Left lung (tissue), 4 donors: ENCODE measurements at regions not wholly inside any gene's neighbourhood (a gene's known extent, or its start where the extent isn't known, plus 50 kb on each side); places are given as distances from the start of the nearest gene placed in this dataset.
A peak's percentile ranks its signal among the peaks of the same experiment; 100 is the strongest.

Source experiments
- ATAC-seq: fragments of 200-7000 bp; cut with Tn5 transposase; one replicate; pipeline ENCODE4 v1.9.1; 2020; ENCODE audit warnings: moderate library complexity
- DNase-seq, 4 donors: peaks; one replicate each; pipeline ENCODE4 v3.0.0-alpha.2; 2013 to 2020
- H3K27ac ChIP-seq, 2 donors: fragments of 200-600 bp; sonication (generic) in 1 of 2; one replicate each; pipeline versions ENCODE4 v1.5.0 to v1.8.0; 2020 to 2021
- H3K27me3 ChIP-seq, 2 donors: fragments of 200-600 bp; sonication (generic) in 1 of 2; one replicate each; pipeline versions ENCODE4 v1.5.0 to v1.8.0; 2020 to 2021
- H3K36me3 ChIP-seq, 2 donors: fragments of 200-600 bp; sonication (generic) in 1 of 2; one replicate each; pipeline versions ENCODE4 v1.5.0 to v1.8.0; 2020 to 2021
- H3K4me1 ChIP-seq, 2 donors: fragments of 200-600 bp; one replicate each; pipeline ENCODE4 v1.8.0; 2021
- H3K4me3 ChIP-seq, 2 donors: fragments of 200-600 bp; sonication (generic) in 1 of 2; one replicate each; pipeline versions ENCODE4 v1.5.0 to v1.8.0; 2020 to 2021; ENCODE audit warnings: mild to moderate bottlenecking in 1 of 2
- H3K9me3 ChIP-seq, 2 donors: fragments of 200-600 bp; sonication (generic) in 1 of 2; one replicate each; pipeline versions ENCODE4 v1.5.0 to v1.8.0; 2020 to 2021
- intact Hi-C, 2 donors: fragments of 100-400 bp; cut with DNase I; formaldehyde crosslinking; loops; one replicate each; pipeline versions ENCODE4 v1.11.2 to v1.14.2; 2022
- TF ChIP-seq, protein P1 (sequence below), 2 donors: fragments of 200-600 bp; sonication (generic) in 1 of 2; IDR thresholded peaks; one replicate each; pipeline versions ENCODE4 v1.5.0 to v1.8.0; 2021; ENCODE audit warnings: antibody characterized with exemption in 2 of 2
- donor health status: DM: no; HTN: yes; CAD: no.
- donor health status: DM: no; HTN: no; CAD: no.

- intact Hi-C loops, result no loop called here
- H3K27me3 ChIP-seq, result peaks cover 0 to 16% of the 10 kb centered on the region in 2 donors
- ATAC-seq, result peak; percentile 57
- DNase-seq, result no peak
- no peaks in the 10 kb centered on the region for H3K9me3 ChIP-seq
- no peak overlapping the region for H3K4me3 ChIP-seq
- no peak overlapping the region for H3K27ac ChIP-seq
- H3K4me1 ChIP-seq, result no peaks in the 10 kb centered on the region
- TF ChIP-seq, protein P1, sequence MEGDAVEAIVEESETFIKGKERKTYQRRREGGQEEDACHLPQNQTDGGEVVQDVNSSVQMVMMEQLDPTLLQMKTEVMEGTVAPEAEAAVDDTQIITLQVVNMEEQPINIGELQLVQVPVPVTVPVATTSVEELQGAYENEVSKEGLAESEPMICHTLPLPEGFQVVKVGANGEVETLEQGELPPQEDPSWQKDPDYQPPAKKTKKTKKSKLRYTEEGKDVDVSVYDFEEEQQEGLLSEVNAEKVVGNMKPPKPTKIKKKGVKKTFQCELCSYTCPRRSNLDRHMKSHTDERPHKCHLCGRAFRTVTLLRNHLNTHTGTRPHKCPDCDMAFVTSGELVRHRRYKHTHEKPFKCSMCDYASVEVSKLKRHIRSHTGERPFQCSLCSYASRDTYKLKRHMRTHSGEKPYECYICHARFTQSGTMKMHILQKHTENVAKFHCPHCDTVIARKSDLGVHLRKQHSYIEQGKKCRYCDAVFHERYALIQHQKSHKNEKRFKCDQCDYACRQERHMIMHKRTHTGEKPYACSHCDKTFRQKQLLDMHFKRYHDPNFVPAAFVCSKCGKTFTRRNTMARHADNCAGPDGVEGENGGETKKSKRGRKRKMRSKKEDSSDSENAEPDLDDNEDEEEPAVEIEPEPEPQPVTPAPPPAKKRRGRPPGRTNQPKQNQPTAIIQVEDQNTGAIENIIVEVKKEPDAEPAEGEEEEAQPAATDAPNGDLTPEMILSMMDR (IDR thresholded peaks at IDR 0.05), result no peak
- H3K36me3 ChIP-seq, result no peaks in the 10 kb centered on the region
These were observed 233.6 kb downstream of the STIM2 start for GRCh38 chr4:27094224-27094623.

- H3K36me3 ChIP-seq, result no peaks in the 10 kb centered on the region
- no peak overlapping the region for H3K4me3 ChIP-seq
- TF ChIP-seq, protein P1 (IDR thresholded peaks at IDR 0.05), result no peak
- intact Hi-C loops, result no loop called here
- ATAC-seq, result peak; percentile 90
- H3K27ac ChIP-seq, result no peak overlapping the region
- no peaks in the 10 kb centered on the region for H3K9me3 ChIP-seq
- H3K27me3 ChIP-seq, result peaks cover 0 to 16% of the 10 kb centered on the region in 2 donors
- no peaks in the 10 kb centered on the region for H3K4me1 ChIP-seq
- DNase-seq, result peak in 2 of 4 donors; percentile 38 to 49
These were observed 234.1 kb downstream of the STIM2 start for GRCh38 chr4:27094783-27095182.

DNA sequence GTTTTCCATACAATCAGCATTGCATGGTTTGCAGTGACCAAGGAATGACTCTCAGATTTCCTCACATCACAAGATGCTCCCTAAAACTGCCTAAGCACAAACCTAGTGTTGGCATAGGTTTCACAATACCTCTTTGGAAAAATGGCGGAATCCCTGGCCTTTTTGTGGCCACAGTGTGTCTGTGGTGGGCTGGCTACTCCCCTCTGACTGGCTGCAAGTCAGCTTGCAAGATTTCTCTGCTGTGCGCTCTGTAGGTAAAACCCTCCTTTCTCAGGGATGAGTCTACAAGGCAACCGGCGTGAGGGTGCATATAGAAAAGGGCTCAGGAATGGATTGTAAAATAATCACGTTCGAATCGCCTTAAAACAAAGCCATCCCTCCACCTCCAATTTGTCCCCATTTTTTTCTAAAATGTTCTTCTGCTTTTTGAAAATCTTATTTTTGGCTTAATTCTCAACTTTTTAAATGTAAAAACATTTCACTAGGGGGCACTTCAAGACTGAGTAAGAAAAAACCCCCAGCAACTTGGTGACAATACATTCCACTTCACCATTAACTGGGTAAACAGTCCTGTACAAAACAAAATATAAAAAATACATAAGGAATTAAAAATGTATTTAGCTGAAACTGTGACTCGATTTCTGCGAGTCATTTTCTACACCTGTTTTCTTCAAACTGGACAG lies 235.6 kb downstream of the STIM2 start:
- no peak for DNase-seq
- intact Hi-C loops, result no loop called here
- Histone ChIP-seq H3K4me1 (no peaks in the 10 kb centered on the region), H3K27me3 (peaks cover 0 to 6% of the 10 kb centered on the region in 2 donors), H3K9me3 (no peaks in the 10 kb centered on the region), H3K27ac (no peak overlapping the region), H3K4me3 (no peak overlapping the region), H3K36me3 (no peaks in the 10 kb centered on the region)
- TF ChIP-seq, protein P1 (IDR thresholded peaks at IDR 0.05), result no peak
- ATAC-seq, result no peak

GRCh38 chr4:27098034-27098433 lies 237.4 kb downstream of the STIM2 start:
- Histone ChIP-seq H3K9me3 (no peaks in the 10 kb centered on the region), H3K4me3 (no peak overlapping the region), H3K4me1 (no peaks in the 10 kb centered on the region), H3K36me3 (no peaks in the 10 kb centered on the region), H3K27ac (no peak overlapping the region), H3K27me3 (no peaks in the 10 kb centered on the region)
- DNase-seq (no peak), ATAC-seq (no peak)
- intact Hi-C loops, result no loop called here
- TF ChIP-seq, protein P1 (IDR thresholded peaks at IDR 0.05), result no peak

DNA sequence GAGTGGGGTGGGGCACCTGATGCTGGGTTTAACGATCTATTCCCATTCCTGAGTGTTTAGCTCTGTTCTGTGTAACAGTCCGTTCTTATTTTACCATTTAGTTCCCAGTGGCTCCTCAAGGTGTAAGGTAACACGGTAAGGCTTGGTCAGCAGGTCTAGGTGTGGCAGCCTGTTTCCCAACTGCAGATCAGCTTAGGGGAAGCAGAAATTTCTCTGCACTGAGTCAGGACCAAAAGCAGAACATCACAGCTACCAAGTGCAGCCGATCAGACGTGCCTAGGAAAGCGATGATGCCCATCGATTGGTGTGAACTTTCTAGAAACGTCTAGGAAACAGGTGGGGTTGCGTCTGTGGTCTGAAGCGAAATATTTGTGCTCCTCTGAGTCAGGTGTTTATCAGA lies 240.1 kb downstream of the STIM2 start:
- DNase-seq, result no peak
- Histone ChIP-seq H3K4me1 (no peaks in the 10 kb centered on the region), H3K27me3 (no peaks in the 10 kb centered on the region), H3K9me3 (no peaks in the 10 kb centered on the region), H3K36me3 (no peaks in the 10 kb centered on the region), H3K4me3 (no peak overlapping the region), H3K27ac (no peak overlapping the region)
- ATAC-seq, result no peak
- intact Hi-C loops, result no loop called here
- TF ChIP-seq, protein P1 (IDR thresholded peaks at IDR 0.05), result no peak
